K562 (cell line): ENCODE measurements at regions not wholly inside any gene's neighbourhood (a gene's known extent, or its start where the extent isn't known, plus 50 kb on each side); places are given as distances from the start of the nearest gene placed in this dataset.

Source experiments
- ATAC-seq: fragments of 200-7000 bp; cut with Tn5 transposase; 3 replicates; pipeline ENCODE4 v1.9.1; 2020; ENCODE audit warnings: moderate library complexity
- BruUV-seq: library from RNA; stranded (reverse); fragments of 400-500 nt; replicated peaks from 2 replicates; lab custom pipeline; 2021; lab: Mats Ljungman, UMichigan
- CTCF ChIA-PET: fragments of 300-600 bp; formaldehyde crosslinking; extraction: SDS; loops from one replicate; lab custom pipeline; 2021; ENCODE audit warnings: low intra/inter-chr PET ratio; lab: Yijun Ruan, JAX
- POLR2A ChIA-PET: fragments of 300-600, 350-650 bp; sonication (Branson Sonifier 250); formaldehyde crosslinking; extraction: SDS; loops from one replicate; lab custom pipeline; 2021; ENCODE audit warnings: antibody characterized with exemption, inconsistent platforms; lab: Yijun Ruan, JAX
- DNase-seq, 4 experiments: peaks; one replicate each; pipeline versions ENCODE4 v3.0.0 to v3.0.0-alpha.2; 2011 to 2018; ENCODE audit warnings: low spot score in 3 of 4, mixed read lengths in 3 of 4; ENCODE audit errors: extremely low read depth in 1 of 4
- FAIRE-seq: peaks from 2 replicates; lab custom pipeline; 2011; peaks lifted over from hg19 to GRCh38; lab: Jason Lieb, UNC
- H2AFZ ChIP-seq: 2 replicates; pipeline ENCODE4 v1.6.0; 2011; ENCODE audit warnings: low read depth, low read length, control low read depth, inconsistent platforms
- H3K27ac ChIP-seq: fragments of 200-600 bp; 3 replicates; pipeline ENCODE4 v1.8.0; 2011; ENCODE audit warnings: low read depth, mild to moderate bottlenecking, control low read depth, inconsistent platforms, low read length, moderate library complexity, mixed read lengths; ENCODE audit errors: extremely low read depth
- H3K27me3 ChIP-seq, 2 experiments: fragments of 300-600 bp in 1 of 2; 2 replicates in 1 of 2; 3 replicates in 1 of 2; pipeline versions ENCODE4 v1.6.0 to v1.8.0; 2011; ENCODE audit warnings: inconsistent platforms in 2 of 2, low read length in 2 of 2, mild to moderate bottlenecking in 1 of 2, mixed read lengths in 1 of 2, moderate library complexity in 1 of 2; ENCODE audit not compliant: control insufficient read depth in 2 of 2, insufficient read depth in 2 of 2
- H3K36me3 ChIP-seq: fragments of 300-600 bp; 3 replicates; pipeline ENCODE4 v1.8.0; 2011; ENCODE audit warnings: mild to moderate bottlenecking, low read length, inconsistent platforms; ENCODE audit not compliant: control insufficient read depth, insufficient read depth
- H3K4me1 ChIP-seq, 2 experiments: fragments of 200-600 bp in 1 of 2; replicated peaks in 1 of 2; 2 replicates in 1 of 2; 3 replicates in 1 of 2; pipeline versions ENCODE4 v1.5.1 to v1.8.0; 2011; ENCODE audit warnings: inconsistent platforms in 2 of 2, low read length in 2 of 2, mild to moderate bottlenecking in 1 of 2, mixed read lengths in 1 of 2, moderate library complexity in 1 of 2; ENCODE audit not compliant: control insufficient read depth in 2 of 2, insufficient read depth in 2 of 2
- H3K4me2 ChIP-seq: 2 replicates; pipeline ENCODE4 v1.6.1; 2011; ENCODE audit warnings: low read length, control low read depth, inconsistent platforms, mixed read lengths; ENCODE audit not compliant: insufficient read depth
- H3K4me3 ChIP-seq: fragments of 200-600 bp; sonication (generic), shearing (Covaris generic); 2 replicates; pipeline ENCODE4 v1.5.1; 2016; ENCODE audit warnings: control low read depth, inconsistent platforms
- H3K79me2 ChIP-seq: fragments of 200-600 bp; 3 replicates; pipeline ENCODE4 v1.8.0; 2011; ENCODE audit warnings: low read length, inconsistent platforms; ENCODE audit not compliant: control insufficient read depth, insufficient read depth
- H3K9ac ChIP-seq, 2 experiments: 2 replicates each; pipeline versions ENCODE4 v1.6.0 to v1.6.1; 2011; ENCODE audit warnings: low read depth in 2 of 2, low read length in 2 of 2, control low read depth in 1 of 2, inconsistent platforms in 1 of 2, mild to moderate bottlenecking in 1 of 2, mixed read lengths in 1 of 2; ENCODE audit not compliant: insufficient read depth in 1 of 2
- H3K9me1 ChIP-seq: one replicate; pipeline ENCODE4 v1.6.0; 2011; ENCODE audit warnings: inconsistent platforms, mild to moderate bottlenecking, low read length, moderate library complexity; ENCODE audit not compliant: control insufficient read depth, insufficient read depth
- H3K9me3 ChIP-seq: replicated peaks from 2 replicates; pipeline ENCODE4 v1.5.1; 2011; ENCODE audit warnings: low read depth, low read length, inconsistent platforms; ENCODE audit not compliant: control insufficient read depth, insufficient read depth
- H4K20me1 ChIP-seq: replicated peaks from 2 replicates; pipeline ENCODE4 v1.6.1; 2011; ENCODE audit warnings: low read length, inconsistent platforms, mixed read lengths; ENCODE audit not compliant: control insufficient read depth, insufficient read depth
- GMEB1 ChIP-seq: fragments of 250-450 bp; sonication (Bioruptor Pico); IDR thresholded peaks from 2 replicates; pipeline ENCODE4 v1.4.0; 2020; ENCODE audit warnings: mild to moderate bottlenecking
- ILK ChIP-seq: fragments of 450-650 bp; IDR thresholded peaks from 2 replicates; pipeline ENCODE4 v1.6.1; 2016; ENCODE audit warnings: missing genetic modification characterization, low read depth, mild to moderate bottlenecking, missing compliant biosample characterization, moderate library complexity, borderline replicate concordance
- NCOA4 ChIP-seq: fragments of 450-650 bp; IDR thresholded peaks from 2 replicates; pipeline ENCODE4 v1.6.1; 2018; ENCODE audit warnings: mild to moderate bottlenecking; ENCODE audit not compliant: partially characterized antibody
- PYGO2 ChIP-seq: fragments of 450-650 bp; IDR thresholded peaks from 2 replicates; pipeline ENCODE4 v1.6.1; 2016; ENCODE audit warnings: mild to moderate bottlenecking, missing genetic modification characterization, moderate library complexity, missing compliant biosample characterization
- SRF ChIP-seq, 2 experiments: fragments of 250-450, 450-650 bp in 1 of 2; sonication (Bioruptor Pico) in 1 of 2; sonication (generic) in 1 of 2; formaldehyde crosslinking; IDR thresholded peaks; 2 replicates each; pipeline versions ENCODE4 v1.5.0 to v1.5.1; 2020 to 2022; ENCODE audit warnings: mild to moderate bottlenecking in 1 of 2, missing genetic modification reagents in 1 of 2
- UBTF ChIP-seq, 2 experiments: IDR thresholded peaks; 2 replicates each; pipeline ENCODE4 v1.6.1; 2012; ENCODE audit warnings: improper control_type of control experiment in 2 of 2, low read depth in 2 of 2, low read length in 2 of 2, borderline replicate concordance in 1 of 2
- ZBTB12 ChIP-seq: fragments of 250-450 bp; sonication (Bioruptor Pico); IDR thresholded peaks from 2 replicates; pipeline ENCODE4 v1.4.0; 2020
- ZNF24 ChIP-seq: fragments of 450-650 bp; IDR thresholded peaks from 2 replicates; pipeline ENCODE4 v1.6.1; 2016
- ZNF280B ChIP-seq: fragments of 250-450 bp; sonication (Bioruptor Pico); IDR thresholded peaks from 2 replicates; pipeline ENCODE4 v1.5.1; 2021; ENCODE audit warnings: mild to moderate bottlenecking
- ZNF655 ChIP-seq: fragments of 250-450 bp; sonication (Bioruptor Pico); IDR thresholded peaks from 2 replicates; pipeline ENCODE4 v1.5.0; 2021
- WGBS: fragments of 100-300 bp; shearing (Covaris generic); methylation state at CpG from one replicate; pipeline ENCODE4 v1.1.6; 2016; ENCODE audit warnings: low coverage, mixed read lengths; ENCODE audit not compliant: insufficient coverage; ENCODE audit errors: missing lambda C conversion rate; 5-methylcytosine and 5-hydroxymethylcytosine counted together
- in situ Hi-C: fragments of 300-500 bp; cut with MboI; formaldehyde crosslinking; loops from 4 replicates; pipeline ENCODE4 v1.15.0; 2018; ENCODE audit warnings: inconsistent platforms, mixed read lengths
- intact Hi-C: fragments of 100-400 bp; cut with micrococcal nuclease; formaldehyde crosslinking; loops from 2 replicates; pipeline ENCODE4 v1.14.2; 2022

- H3K9ac ChIP-seq, result no peak overlapping the region
- DNase-seq (no peak), FAIRE-seq (no peak), ATAC-seq (no peak)
- no peaks in the 10 kb centered on the region for H3K27me3 ChIP-seq
- no peaks in the 10 kb centered on the region for H3K36me3 ChIP-seq
- no peaks in the 10 kb centered on the region for H4K20me1 ChIP-seq
- H3K79me2 ChIP-seq, result no peaks in the 10 kb centered on the region
- no peak overlapping the region for H3K4me2 ChIP-seq
- intact Hi-C loops (no loop called here), in situ Hi-C loops (no loop called here)
- H3K9me1 ChIP-seq, result no peaks in the 10 kb centered on the region
- no peaks in the 10 kb centered on the region for H3K4me1 ChIP-seq
- 1% methylated on average over 5 of the region's 5 CpGs for WGBS
- POLR2A ChIA-PET, result interaction anchor here (0.6 kb wide), 1 partner anchor 1441 kb away, joined by 3 read pairs; no protein-coding TSS in a partner anchor
- H3K27ac ChIP-seq, result no peak overlapping the region
- no peak overlapping the region for H3K4me3 ChIP-seq
- CTCF ChIA-PET, result no interaction called here
- no TSS peak for BruUV-seq
- no peaks in the 10 kb centered on the region; the same call in 1 of the 2 replicates for H3K9me3 ChIP-seq
- H2AFZ ChIP-seq, result no peak overlapping the region
- no peak for TF ChIP-seq ZBTB12 (CRISPR knock-in tag)
- TF ChIP-seq SRF (CRISPR knock-in tag; IDR thresholded peaks at IDR 0.05), result no peak
- TF ChIP-seq ZNF655 (CRISPR knock-in tag), result no peak
- TF ChIP-seq UBTF (IDR thresholded peaks at IDR 0.05; ENCODE audit: borderline replicate concordance in 1 of 2, low read depth in 2 of 2, low read length in 2 of 2), result no peak
- TF ChIP-seq NCOA4, result no peak
- no peak for TF ChIP-seq ZNF24
- no peak for TF ChIP-seq GMEB1 (CRISPR knock-in tag)
- TF ChIP-seq ILK, result no peak
- TF ChIP-seq PYGO2, result no peak
- no peak for TF ChIP-seq ZNF280B (CRISPR knock-in tag)
Measured at GRCh38 chr2:52710810-52711618, 1056.6 kb upstream of the CHAC2 start.
